ENCODE measurements at regions not wholly inside any gene's neighbourhood (a gene's known extent, or its start where the extent isn't known, plus 50 kb on each side); places are given as distances from the start of the nearest gene placed in this dataset.

GRCh38 chr5:144945503-144945902 is 774.8 kb downstream of the KCTD16 start:
- TF ChIP-seq POLR2AphosphoS5 (IDR thresholded peaks at IDR 0.05; ENCODE audit: low read depth, low read length) (no peak), REST (IDR thresholded peaks at IDR 0.05; ENCODE audit: insufficient read depth in 1 of 2, low read depth in 2 of 2, low read length in 2 of 2) (no peak)
